ENCODE measurements at regions not wholly inside any gene's neighbourhood (a gene's known extent, or its start where the extent isn't known, plus 50 kb on each side); places are given as distances from the start of the nearest gene placed in this dataset.

GRCh38 chr1:229217716-229218115, 53.2 kb upstream of the RAB4A start:
- peaks cover 3% of the 10 kb centered on the region for H3K27me3 ChIP-seq (ENCODE audit: control insufficient read depth, insufficient read depth, low read length)
- FAIRE-seq: peak; percentile 28

GRCh38 chr1:229218612-229219025, 52.3 kb upstream of the RAB4A start:
- no peak for DNase-seq (ENCODE audit: low read depth)
- H3K36me3 ChIP-seq (ENCODE audit: control insufficient read depth, insufficient read depth, low read length): no peaks in the 10 kb centered on the region
- peaks cover 3% of the 10 kb centered on the region for H3K27me3 ChIP-seq (ENCODE audit: control insufficient read depth, insufficient read depth, low read length)
- no peak overlapping the region for H3K4me3 ChIP-seq (ENCODE audit: low read depth, low read length)
- no peak for TF ChIP-seq CTCF (IDR thresholded peaks at IDR 0.05; ENCODE audit: insufficient read depth, low read length, severe bottlenecking)
- FAIRE-seq: no peak

More at GRCh38 chr1:229217716-229218115, 53.2 kb upstream of the RAB4A start:
- H3K4me3 ChIP-seq (ENCODE audit: low read depth, low read length): no peak overlapping the region
- TF ChIP-seq CTCF (IDR thresholded peaks at IDR 0.05; ENCODE audit: insufficient read depth, low read length, severe bottlenecking): no peak
- no peaks in the 10 kb centered on the region for H3K36me3 ChIP-seq (ENCODE audit: control insufficient read depth, insufficient read depth, low read length)
- peak; percentile 32 for DNase-seq (ENCODE audit: low read depth)

GRCh38 chr1:229220163-229220846, 50.6 kb upstream of the RAB4A start:
- no peak for TF ChIP-seq CTCF (IDR thresholded peaks at IDR 0.05; ENCODE audit: insufficient read depth, low read length, severe bottlenecking)
- FAIRE-seq: no peak
- Histone ChIP-seq H3K27me3 (ENCODE audit: control insufficient read depth, insufficient read depth, low read length) (peaks cover 3% of the 10 kb centered on the region), H3K4me3 (ENCODE audit: low read depth, low read length) (no peak overlapping the region), H3K36me3 (ENCODE audit: control insufficient read depth, insufficient read depth, low read length) (no peaks in the 10 kb centered on the region)
- DNase-seq (ENCODE audit: low read depth): no peak

- no peak for FAIRE-seq
- DNase-seq (ENCODE audit: low read depth): peak; percentile 76
- no peak overlapping the region for H3K4me3 ChIP-seq (ENCODE audit: low read depth, low read length)
- no peak for TF ChIP-seq CTCF (IDR thresholded peaks at IDR 0.05; ENCODE audit: insufficient read depth, low read length, severe bottlenecking)
- peaks cover 3% of the 10 kb centered on the region for H3K27me3 ChIP-seq (ENCODE audit: control insufficient read depth, insufficient read depth, low read length)
- H3K36me3 ChIP-seq (ENCODE audit: control insufficient read depth, insufficient read depth, low read length): no peaks in the 10 kb centered on the region
Measured at GRCh38 chr1:229221106-229222019, 49.5 kb upstream of the RAB4A start.

All from bronchial epithelial cell (primary cell).